Brain microvascular endothelial cell (primary cell): ENCODE measurements at regions not wholly inside any gene's neighbourhood (a gene's known extent, or its start where the extent isn't known, plus 50 kb on each side); places are given as distances from the start of the nearest gene placed in this dataset.

ENCODE experiments used
- DNase-seq: peaks from one replicate; pipeline ENCODE4 v3.0.0-alpha.2; 2020
- H3K27ac ChIP-seq: fragments of 250-450 bp; sonication (Bioruptor Pico); 2 replicates; pipeline ENCODE4 v1.5.1; 2020; ENCODE audit warnings: mild to moderate bottlenecking, moderate library complexity
- H3K27me3 ChIP-seq: fragments of 250-450 bp; sonication (Bioruptor Pico); replicated peaks from 2 replicates; pipeline ENCODE4 v1.5.1; 2020; ENCODE audit warnings: mild to moderate bottlenecking
- H3K36me3 ChIP-seq: fragments of 250-450 bp; sonication (Bioruptor Pico); replicated peaks from 2 replicates; pipeline ENCODE4 v1.5.1; 2020; ENCODE audit warnings: mild to moderate bottlenecking
- H3K4me3 ChIP-seq: 2 replicates; pipeline ENCODE4 v1.5.1; 2011; ENCODE audit warnings: low read depth, mild to moderate bottlenecking, control low read depth, low read length, moderate library complexity
- CTCF ChIP-seq: IDR thresholded peaks from 2 replicates; pipeline ENCODE4 v1.5.1; 2011; ENCODE audit warnings: low read depth, mild to moderate bottlenecking, moderate library complexity, low read length, control low read depth, inconsistent platforms; ENCODE audit errors: missing control alignments
- in situ Hi-C: cut with HindIII; loops from 2 replicates; pipeline ENCODE4 v1.10.0; 2017; ENCODE audit warnings: low sequenced_read_pairs, low pct_ligation_motif_present

- Histone ChIP-seq H3K27ac (no peak overlapping the region), H3K27me3 (no peaks in the 10 kb centered on the region), H3K4me3 (no peak overlapping the region), H3K36me3 (no peaks in the 10 kb centered on the region)
- in situ Hi-C loops, result no loop called here
- no peak for DNase-seq
- no peak for TF ChIP-seq CTCF
Observed at GRCh38 chr16:64215730-64216129, 906.1 kb downstream of the CDH11 start.

- no peak for DNase-seq
- H3K27ac ChIP-seq, result no peak overlapping the region
- TF ChIP-seq CTCF, result no peak
- in situ Hi-C loops, result no loop called here
- no peak overlapping the region for H3K4me3 ChIP-seq
- H3K36me3 ChIP-seq, result no peaks in the 10 kb centered on the region
- no peaks in the 10 kb centered on the region for H3K27me3 ChIP-seq
Observed at GRCh38 chr16:64211331-64211730, 910.5 kb downstream of the CDH11 start.

GRCh38 chr16:64206862-64207261 lies 915.0 kb downstream of the CDH11 start:
- Histone ChIP-seq H3K36me3 (no peaks in the 10 kb centered on the region), H3K27ac (no peak overlapping the region), H3K27me3 (no peaks in the 10 kb centered on the region), H3K4me3 (no peak overlapping the region)
- in situ Hi-C loops, result no loop called here
- DNase-seq, result no peak
- TF ChIP-seq CTCF, result no peak

- Histone ChIP-seq H3K27ac (no peak overlapping the region), H3K36me3 (no peaks in the 10 kb centered on the region), H3K27me3 (no peaks in the 10 kb centered on the region), H3K4me3 (no peak overlapping the region)
- in situ Hi-C loops, result no loop called here
- DNase-seq, result no peak
- no peak for TF ChIP-seq CTCF
Observed at GRCh38 chr16:64203126-64203525, 918.7 kb downstream of the CDH11 start.

- Histone ChIP-seq H3K36me3 (no peaks in the 10 kb centered on the region), H3K27ac (no peak overlapping the region), H3K4me3 (no peak overlapping the region), H3K27me3 (no peaks in the 10 kb centered on the region)
- in situ Hi-C loops, result no loop called here
- DNase-seq, result no peak
- TF ChIP-seq CTCF, result no peak
Observed at GRCh38 chr16:64202571-64202970, 919.3 kb downstream of the CDH11 start.

- TF ChIP-seq CTCF, result no peak
- in situ Hi-C loops, result no loop called here
- no peaks in the 10 kb centered on the region for H3K36me3 ChIP-seq
- no peak overlapping the region for H3K4me3 ChIP-seq
- H3K27me3 ChIP-seq, result no peaks in the 10 kb centered on the region
- DNase-seq, result peak; percentile 56
- H3K27ac ChIP-seq, result no peak overlapping the region
Observed at GRCh38 chr16:64196444-64196843, 925.4 kb downstream of the CDH11 start.
